Prostate gland (tissue), 2 donors: ENCODE measurements at regions not wholly inside any gene's neighbourhood (a gene's known extent, or its start where the extent isn't known, plus 50 kb on each side); places are given as distances from the start of the nearest gene placed in this dataset.

ENCODE experiments used
- DNase-seq: peaks from one replicate; pipeline ENCODE4 v3.0.0-alpha.2; 2019; ENCODE audit warnings: low spot score
- H3K27ac ChIP-seq, 2 donors: fragments of 200-600 bp; sonication (generic); 2 replicates each; pipeline ENCODE4 v1.5.1; 2017 to 2019
- H3K27me3 ChIP-seq: fragments of 200-600 bp; sonication (generic); replicated peaks from 2 replicates; pipeline ENCODE4 v1.5.1; 2019; ENCODE audit not compliant: insufficient read depth
- H3K36me3 ChIP-seq, 2 donors: fragments of 200-600 bp; sonication (generic); 1 replicate in 1 of 2; 2 replicates in 1 of 2; pipeline versions ENCODE4 v1.5.1 to v1.8.1; 2017 to 2019
- H3K4me1 ChIP-seq: fragments of 200-600 bp; sonication (generic); replicated peaks from 2 replicates; pipeline ENCODE4 v1.5.1; 2019
- H3K4me3 ChIP-seq, 2 donors: fragments of 200-600 bp; sonication (generic); 2 replicates each; pipeline ENCODE4 v1.5.1; 2017 to 2019
- H3K9me3 ChIP-seq: fragments of 200-600 bp; sonication (generic); 2 replicates; pipeline ENCODE4 v1.5.1; 2017
- CTCF ChIP-seq, 4 experiments: fragments of 200-600 bp in 2 of 4; fragments of 450-650 bp in 2 of 4; sonication (generic) in 2 of 4; IDR thresholded peaks; 1 replicate in 3 of 4; 2 replicates in 1 of 4; pipeline ENCODE4 v1.5.1; 2016 to 2019; ENCODE audit warnings: antibody characterized with exemption in 4 of 4, mild to moderate bottlenecking in 2 of 4, moderate library complexity in 2 of 4
- POLR2A ChIP-seq: fragments of 450-650 bp; IDR thresholded peaks from one replicate; pipeline ENCODE4 v1.6.1; 2016; ENCODE audit warnings: antibody characterized with exemption, mild to moderate bottlenecking
- POLR2AphosphoS5 ChIP-seq: sonication (generic); formaldehyde crosslinking; IDR thresholded peaks from one replicate; pipeline ENCODE4 v1.6.1; 2017; ENCODE audit warnings: antibody characterized with exemption
- WGBS: methylation state at CpG from one replicate; pipeline ENCODE4 v1.1.5; 2018; 5-methylcytosine and 5-hydroxymethylcytosine counted together
- intact Hi-C: fragments of 100-400 bp; cut with DNase I; formaldehyde crosslinking; loops from one replicate; pipeline ENCODE4 v1.14.2; 2022

- H3K9me3 ChIP-seq = no peaks in the 10 kb centered on the region
- DNase-seq = no peak
- TF ChIP-seq CTCF (IDR thresholded peaks at IDR 0.05) (no peak), POLR2AphosphoS5 (no peak), POLR2A (no peak)
- no peak overlapping the region for H3K4me3 ChIP-seq
- intact Hi-C loops = loop anchor here (10.0 kb wide), 1 partner anchor 123 kb away; no protein-coding TSS in a partner anchor
- H3K27ac ChIP-seq = no peak overlapping the region
- H3K27me3 ChIP-seq = no peaks in the 10 kb centered on the region
- 74% methylated on average over 6 of the region's 6 CpGs for WGBS
- H3K4me1 ChIP-seq = no peaks in the 10 kb centered on the region
- no peaks in the 10 kb centered on the region for H3K36me3 ChIP-seq
Observed at GRCh38 chr2:120951693-120952092, 216.0 kb downstream of the GLI2 start.

- Histone ChIP-seq H3K36me3 (no peaks in the 10 kb centered on the region), H3K9me3 (no peaks in the 10 kb centered on the region), H3K27ac (no peak overlapping the region), H3K27me3 (no peaks in the 10 kb centered on the region), H3K4me1 (no peaks in the 10 kb centered on the region), H3K4me3 (no peak overlapping the region)
- WGBS = 79% methylated on average over 9 of the region's 9 CpGs
- DNase-seq = no peak
- TF ChIP-seq POLR2AphosphoS5 = no peak
- TF ChIP-seq CTCF (IDR thresholded peaks at IDR 0.05) = no peak
- intact Hi-C loops = loop anchor here (10.0 kb wide), 1 partner anchor 122 kb away; no protein-coding TSS in a partner anchor
Observed at GRCh38 chr2:120952318-120952717, 216.7 kb downstream of the GLI2 start.

GRCh38 chr2:120953066-120953756, 217.5 kb downstream of the GLI2 start:
- WGBS = 71% methylated on average over 7 of the region's 7 CpGs
- H3K36me3 ChIP-seq = no peaks in the 10 kb centered on the region
- no peaks in the 10 kb centered on the region for H3K4me1 ChIP-seq
- H3K4me3 ChIP-seq = no peak overlapping the region
- no peaks in the 10 kb centered on the region for H3K27me3 ChIP-seq
- no peak for DNase-seq
- no peaks in the 10 kb centered on the region for H3K9me3 ChIP-seq
- intact Hi-C loops = loop anchor here (10.0 kb wide), 1 partner anchor 122 kb away; no protein-coding TSS in a partner anchor
- TF ChIP-seq CTCF (IDR thresholded peaks at IDR 0.05) = no peak
- TF ChIP-seq POLR2A = no peak
- no peak for TF ChIP-seq POLR2AphosphoS5
- no peak overlapping the region for H3K27ac ChIP-seq

- TF ChIP-seq POLR2AphosphoS5 (no peak), POLR2A (no peak), CTCF (IDR thresholded peaks at IDR 0.05) (no peak)
- DNase-seq = no peak
- intact Hi-C loops = loop anchor here (10.0 kb wide), 1 partner anchor 121 kb away; no protein-coding TSS in a partner anchor
- no peaks in the 10 kb centered on the region for H3K36me3 ChIP-seq
- no peaks in the 10 kb centered on the region for H3K27me3 ChIP-seq
- no peak overlapping the region for H3K27ac ChIP-seq
- no peaks in the 10 kb centered on the region for H3K4me1 ChIP-seq
- WGBS = 86% methylated on average over 16 of the region's 16 CpGs
- no peaks in the 10 kb centered on the region for H3K9me3 ChIP-seq
- H3K4me3 ChIP-seq = no peak overlapping the region
Observed at GRCh38 chr2:120953843-120954584, 218.3 kb downstream of the GLI2 start.
